ENCODE measurements at regions not wholly inside any gene's neighbourhood (a gene's known extent, or its start where the extent isn't known, plus 50 kb on each side); places are given as distances from the start of the nearest gene placed in this dataset.

DNA sequence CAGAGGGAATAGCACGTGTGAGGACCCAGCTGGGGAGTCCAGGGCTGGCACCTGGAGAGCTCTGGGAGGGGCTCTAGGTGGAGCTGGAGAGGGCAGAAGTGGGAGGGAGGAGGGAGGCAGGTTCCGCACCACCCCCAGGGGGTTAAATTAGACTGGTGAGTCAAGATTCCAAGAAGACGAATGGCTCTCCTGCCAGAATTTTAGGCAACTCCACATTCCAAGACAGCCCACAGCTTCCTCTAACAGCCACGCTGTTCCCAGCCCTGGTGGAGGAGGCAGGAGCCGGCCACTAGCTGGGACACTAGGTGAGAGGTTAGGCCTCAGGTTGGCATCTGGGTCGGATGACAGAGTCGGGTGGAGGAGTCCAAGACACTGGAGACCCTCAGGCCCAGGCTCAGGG lies 60.2 kb downstream of the TFAP2C start:
- no peaks in the 10 kb centered on the region for H3K27me3 ChIP-seq
- H3K4me1 ChIP-seq: no peaks in the 10 kb centered on the region
- H3K9me3 ChIP-seq: no peaks in the 10 kb centered on the region
- H3K27ac ChIP-seq: no peak overlapping the region
- TF ChIP-seq, protein P1, sequence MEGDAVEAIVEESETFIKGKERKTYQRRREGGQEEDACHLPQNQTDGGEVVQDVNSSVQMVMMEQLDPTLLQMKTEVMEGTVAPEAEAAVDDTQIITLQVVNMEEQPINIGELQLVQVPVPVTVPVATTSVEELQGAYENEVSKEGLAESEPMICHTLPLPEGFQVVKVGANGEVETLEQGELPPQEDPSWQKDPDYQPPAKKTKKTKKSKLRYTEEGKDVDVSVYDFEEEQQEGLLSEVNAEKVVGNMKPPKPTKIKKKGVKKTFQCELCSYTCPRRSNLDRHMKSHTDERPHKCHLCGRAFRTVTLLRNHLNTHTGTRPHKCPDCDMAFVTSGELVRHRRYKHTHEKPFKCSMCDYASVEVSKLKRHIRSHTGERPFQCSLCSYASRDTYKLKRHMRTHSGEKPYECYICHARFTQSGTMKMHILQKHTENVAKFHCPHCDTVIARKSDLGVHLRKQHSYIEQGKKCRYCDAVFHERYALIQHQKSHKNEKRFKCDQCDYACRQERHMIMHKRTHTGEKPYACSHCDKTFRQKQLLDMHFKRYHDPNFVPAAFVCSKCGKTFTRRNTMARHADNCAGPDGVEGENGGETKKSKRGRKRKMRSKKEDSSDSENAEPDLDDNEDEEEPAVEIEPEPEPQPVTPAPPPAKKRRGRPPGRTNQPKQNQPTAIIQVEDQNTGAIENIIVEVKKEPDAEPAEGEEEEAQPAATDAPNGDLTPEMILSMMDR (IDR thresholded peaks at IDR 0.05): no peak
- no peak for DNase-seq (ENCODE audit: low spot score)
- H3K4me3 ChIP-seq: no peak overlapping the region
- H3K36me3 ChIP-seq: no peaks in the 10 kb centered on the region

- Histone ChIP-seq H3K4me3 (no peak overlapping the region), H3K9me3 (no peaks in the 10 kb centered on the region), H3K27ac (no peak overlapping the region), H3K4me1 (no peaks in the 10 kb centered on the region), H3K36me3 (no peaks in the 10 kb centered on the region), H3K27me3 (no peaks in the 10 kb centered on the region)
- TF ChIP-seq, protein P1 (IDR thresholded peaks at IDR 0.05): no peak
- DNase-seq (ENCODE audit: low spot score): no peak
Measured at GRCh38 chr20:56689852-56690485, 60.9 kb downstream of the TFAP2C start.

DNA sequence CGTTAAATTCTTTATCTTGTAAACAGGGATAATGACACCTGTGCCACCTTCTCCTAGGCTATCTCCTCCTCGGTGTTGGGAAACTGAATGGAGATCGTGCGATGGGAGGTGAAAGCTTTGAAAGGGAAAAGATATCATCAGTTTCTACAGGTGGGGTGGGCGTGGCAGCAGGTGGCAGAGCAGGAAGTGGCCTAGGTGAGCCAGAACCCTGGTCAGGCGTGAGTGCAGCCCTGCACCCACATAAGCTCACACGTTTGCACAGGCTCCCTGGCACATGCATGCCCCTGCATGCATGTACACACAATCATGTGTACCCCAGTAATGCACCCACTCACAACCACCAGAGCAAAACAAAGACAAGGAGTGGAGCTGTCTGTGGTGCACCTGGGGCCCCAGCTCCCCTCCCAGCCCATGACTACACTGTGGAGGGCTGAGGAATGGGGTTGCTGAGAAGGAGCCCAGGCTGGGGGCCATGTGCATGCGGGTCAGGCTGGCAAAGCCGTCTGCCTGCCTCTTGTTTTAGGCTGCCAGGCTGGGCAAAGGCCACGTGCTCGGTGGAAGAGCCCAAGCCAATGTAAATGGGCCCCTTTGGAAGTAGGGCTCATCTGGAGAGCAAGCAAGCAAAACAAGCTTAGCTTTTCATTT lies 61.5 kb downstream of the TFAP2C start:
- Histone ChIP-seq H3K4me1 (no peaks in the 10 kb centered on the region), H3K9me3 (no peaks in the 10 kb centered on the region), H3K4me3 (no peak overlapping the region), H3K27ac (no peak overlapping the region), H3K27me3 (no peaks in the 10 kb centered on the region), H3K36me3 (no peaks in the 10 kb centered on the region)
- TF ChIP-seq, protein P1 (IDR thresholded peaks at IDR 0.05): no peak
- DNase-seq (ENCODE audit: low spot score): no peak

- DNase-seq (ENCODE audit: low spot score): no peak
- Histone ChIP-seq H3K4me1 (no peaks in the 10 kb centered on the region), H3K4me3 (no peak overlapping the region), H3K9me3 (no peaks in the 10 kb centered on the region), H3K27ac (no peak overlapping the region), H3K27me3 (no peaks in the 10 kb centered on the region), H3K36me3 (no peaks in the 10 kb centered on the region)
- TF ChIP-seq, protein P1 (IDR thresholded peaks at IDR 0.05): no peak
Measured at GRCh38 chr20:56691325-56691998, 62.4 kb downstream of the TFAP2C start.

GRCh38 chr20:56693217-56693616 lies 64.1 kb downstream of the TFAP2C start:
- no peaks in the 10 kb centered on the region for H3K9me3 ChIP-seq
- H3K4me1 ChIP-seq: no peaks in the 10 kb centered on the region
- TF ChIP-seq, protein P1 (IDR thresholded peaks at IDR 0.05): no peak
- no peak overlapping the region for H3K27ac ChIP-seq
- H3K4me3 ChIP-seq: no peak overlapping the region
- no peak for DNase-seq (ENCODE audit: low spot score)
- H3K36me3 ChIP-seq: no peaks in the 10 kb centered on the region
- H3K27me3 ChIP-seq: no peaks in the 10 kb centered on the region
